GM20431 (cell line): ENCODE measurements at regions not wholly inside any gene's neighbourhood (a gene's known extent, or its start where the extent isn't known, plus 50 kb on each side); places are given as distances from the start of the nearest gene placed in this dataset.

Source experiments
- in situ Hi-C: fragments of 300-500 bp; cut with MseI, MboI; formaldehyde crosslinking; loops from one replicate; pipeline ENCODE4 v1.15.0; 2020; ENCODE audit warnings: low sequenced_read_pairs; ENCODE audit not compliant: unreplicated experiment

GRCh38 chr4:182155806-182156205 is 87.4 kb upstream of the TENM3 start:
- in situ Hi-C loops: no loop called here

- in situ Hi-C loops: no loop called here
These were observed 80.0 kb upstream of the TENM3 start for GRCh38 chr4:182163180-182163579.

GRCh38 chr4:182169572-182169971 is 73.6 kb upstream of the TENM3 start:
- in situ Hi-C loops: no loop called here

- in situ Hi-C loops: no loop called here
These were observed 73.2 kb upstream of the TENM3 start for GRCh38 chr4:182169987-182170386.

GRCh38 chr4:182170417-182170935 is 72.7 kb upstream of the TENM3 start:
- in situ Hi-C loops: no loop called here

- in situ Hi-C loops: no loop called here
These were observed 68.2 kb upstream of the TENM3 start for GRCh38 chr4:182174979-182175378.

GRCh38 chr4:182175788-182176519 is 67.2 kb upstream of the TENM3 start:
- in situ Hi-C loops: no loop called here

GRCh38 chr4:182177166-182177565 is 66.0 kb upstream of the TENM3 start:
- in situ Hi-C loops: no loop called here

GRCh38 chr4:182179105-182179504 is 64.1 kb upstream of the TENM3 start:
- in situ Hi-C loops: no loop called here

- in situ Hi-C loops: no loop called here
These were observed 63.5 kb upstream of the TENM3 start for GRCh38 chr4:182179751-182180150.

GRCh38 chr4:182185491-182185890 is 57.7 kb upstream of the TENM3 start:
- in situ Hi-C loops: no loop called here

GRCh38 chr4:182187674-182188073 is 55.5 kb upstream of the TENM3 start:
- in situ Hi-C loops: no loop called here

- in situ Hi-C loops: no loop called here
These were observed 54.6 kb upstream of the TENM3 start for GRCh38 chr4:182188622-182189021.

- in situ Hi-C loops: no loop called here
These were observed 53.9 kb upstream of the TENM3 start for GRCh38 chr4:182189103-182189878.

GRCh38 chr4:182190306-182190705 is 52.9 kb upstream of the TENM3 start:
- in situ Hi-C loops: no loop called here

GRCh38 chr4:182192511-182193181 is 50.6 kb upstream of the TENM3 start:
- in situ Hi-C loops: no loop called here

- in situ Hi-C loops: no loop called here
These were observed 49.9 kb upstream of the TENM3 start for GRCh38 chr4:182193311-182193710.
